CD1c-positive myeloid dendritic cell (primary cell): ENCODE measurements at regions not wholly inside any gene's neighbourhood (a gene's known extent, or its start where the extent isn't known, plus 50 kb on each side); places are given as distances from the start of the nearest gene placed in this dataset.
A peak's percentile ranks its signal among the peaks of the same experiment; 100 is the strongest.

ENCODE experiments used
- DNase-seq: peaks from one replicate; pipeline ENCODE4 v3.0.0-alpha.2; 2016; ENCODE audit errors: extremely low spot score

- DNase-seq: no peak
Observed at GRCh38 chr20:50273601-50274491, 83.2 kb downstream of the CEBPB start.

- peak; percentile 93 for DNase-seq
Observed at GRCh38 chr20:50274570-50275430, 84.2 kb downstream of the CEBPB start.

GRCh38 chr20:50276119-50277063 lies 85.8 kb downstream of the CEBPB start:
- DNase-seq: peak; percentile 86

GRCh38 chr20:50277064-50277415 lies 86.4 kb downstream of the CEBPB start:
- no peak for DNase-seq

GRCh38 chr20:50277460-50278376 lies 87.1 kb downstream of the CEBPB start:
- DNase-seq: no peak

- DNase-seq: no peak
Observed at GRCh38 chr20:50278377-50278683, 87.7 kb downstream of the CEBPB start.

- DNase-seq: no peak
Observed at GRCh38 chr20:50278684-50279531, 88.3 kb downstream of the CEBPB start.

GRCh38 chr20:50279988-50280850 lies 89.6 kb downstream of the CEBPB start:
- no peak for DNase-seq

GRCh38 chr20:50280851-50281655 lies 90.4 kb downstream of the CEBPB start:
- DNase-seq: no peak

GRCh38 chr20:50281831-50282591 lies 91.4 kb downstream of the CEBPB start:
- no peak for DNase-seq

GRCh38 chr20:50282592-50283241 lies 92.1 kb downstream of the CEBPB start:
- DNase-seq: no peak

GRCh38 chr20:50283370-50283769 lies 92.7 kb downstream of the CEBPB start:
- DNase-seq: no peak

GRCh38 chr20:50283922-50284810 lies 93.5 kb downstream of the CEBPB start:
- peak; percentile 88 for DNase-seq

- no peak for DNase-seq
Observed at GRCh38 chr20:50284811-50285375, 94.3 kb downstream of the CEBPB start.
